OCI-LY3 (cell line): ENCODE measurements at regions not wholly inside any gene's neighbourhood (a gene's known extent, or its start where the extent isn't known, plus 50 kb on each side); places are given as distances from the start of the nearest gene placed in this dataset.

ENCODE experiments used
- EZH2phosphoT487 ChIP-seq: fragments of 200-600 bp; shearing (Covaris generic); IDR thresholded peaks from 2 replicates; pipeline ENCODE4 v1.6.1; 2018; ENCODE audit warnings: antibody characterized with exemption, mixed run types, low read depth
- TF ChIP-seq, protein P1 (sequence below): fragments of 200-600, 300-600 bp; sonication (generic); IDR thresholded peaks from 2 replicates; pipeline ENCODE4 v1.5.1; 2014; ENCODE audit warnings: antibody characterized with exemption, low read length, low read depth

DNA sequence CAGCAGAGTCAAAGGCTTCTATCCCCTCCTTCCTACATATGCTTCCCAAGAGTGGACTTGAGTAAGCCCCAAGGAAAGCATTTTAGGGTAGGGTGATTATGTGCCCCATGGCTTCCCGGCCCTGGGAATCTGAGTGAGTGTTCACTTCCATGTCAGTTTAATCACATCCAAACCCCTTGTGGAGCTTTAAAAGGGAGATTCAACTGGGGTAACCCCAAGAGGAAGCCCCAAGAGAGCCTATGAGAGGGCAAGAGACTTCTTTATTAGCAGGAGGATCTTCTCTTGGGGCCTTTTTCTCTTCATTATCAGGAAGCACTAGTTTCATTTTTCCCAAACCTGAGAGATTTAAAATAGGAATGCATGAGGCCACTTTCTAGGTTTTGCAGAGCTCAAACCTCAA, 97.0 kb upstream of the IRF2BP2 start:
- TF ChIP-seq, protein P1, sequence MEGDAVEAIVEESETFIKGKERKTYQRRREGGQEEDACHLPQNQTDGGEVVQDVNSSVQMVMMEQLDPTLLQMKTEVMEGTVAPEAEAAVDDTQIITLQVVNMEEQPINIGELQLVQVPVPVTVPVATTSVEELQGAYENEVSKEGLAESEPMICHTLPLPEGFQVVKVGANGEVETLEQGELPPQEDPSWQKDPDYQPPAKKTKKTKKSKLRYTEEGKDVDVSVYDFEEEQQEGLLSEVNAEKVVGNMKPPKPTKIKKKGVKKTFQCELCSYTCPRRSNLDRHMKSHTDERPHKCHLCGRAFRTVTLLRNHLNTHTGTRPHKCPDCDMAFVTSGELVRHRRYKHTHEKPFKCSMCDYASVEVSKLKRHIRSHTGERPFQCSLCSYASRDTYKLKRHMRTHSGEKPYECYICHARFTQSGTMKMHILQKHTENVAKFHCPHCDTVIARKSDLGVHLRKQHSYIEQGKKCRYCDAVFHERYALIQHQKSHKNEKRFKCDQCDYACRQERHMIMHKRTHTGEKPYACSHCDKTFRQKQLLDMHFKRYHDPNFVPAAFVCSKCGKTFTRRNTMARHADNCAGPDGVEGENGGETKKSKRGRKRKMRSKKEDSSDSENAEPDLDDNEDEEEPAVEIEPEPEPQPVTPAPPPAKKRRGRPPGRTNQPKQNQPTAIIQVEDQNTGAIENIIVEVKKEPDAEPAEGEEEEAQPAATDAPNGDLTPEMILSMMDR = no peak
- TF ChIP-seq EZH2phosphoT487 = no peak
